Neural crest cell (in vitro differentiated cells): ENCODE measurements at regions not wholly inside any gene's neighbourhood (a gene's known extent, or its start where the extent isn't known, plus 50 kb on each side); places are given as distances from the start of the nearest gene placed in this dataset.

Experiments
- DNase-seq: peaks from one replicate; pipeline ENCODE4 v3.0.0; 2021; ENCODE audit warnings: low read depth, mixed read lengths, low spot score
- H3K27ac Mint-ChIP-seq: one replicate; pipeline ENCODE4 v1.8.0; 2021; ENCODE audit warnings: mild to moderate bottlenecking, mixed read lengths; ENCODE audit not compliant: unreplicated experiment
- H3K27me3 Mint-ChIP-seq: 2 replicates; pipeline ENCODE4 v1.8.0; 2021; ENCODE audit warnings: low read depth, mild to moderate bottlenecking, mixed read lengths
- H3K36me3 Mint-ChIP-seq: 2 replicates; pipeline ENCODE4 v1.8.0; 2021; ENCODE audit warnings: low read depth, mild to moderate bottlenecking, mixed read lengths
- H3K4me1 Mint-ChIP-seq: 2 replicates; pipeline ENCODE4 v1.8.0; 2021; ENCODE audit warnings: mixed read lengths
- H3K4me3 Mint-ChIP-seq: one replicate; pipeline ENCODE4 v1.8.0; 2021; ENCODE audit warnings: mild to moderate bottlenecking, mixed read lengths
- H3K9me3 Mint-ChIP-seq: 2 replicates; pipeline ENCODE4 v1.8.0; 2021; ENCODE audit warnings: mixed read lengths
- CTCF ChIP-seq: fragments of 200-600 bp; sonication (generic); conservative IDR thresholded peaks from 2 replicates; pipeline ENCODE4 v1.5.0; 2021; ENCODE audit warnings: antibody characterized with exemption, mild to moderate bottlenecking

- Mint-ChIP-seq H3K4me3 (no peak overlapping the region), H3K27ac (no peak overlapping the region), H3K9me3 (peaks cover 10% of the 10 kb centered on the region), H3K36me3 (peaks cover 7% of the 10 kb centered on the region), H3K4me1 (no peaks in the 10 kb centered on the region), H3K27me3 (peaks cover 2% of the 10 kb centered on the region)
- DNase-seq, result no peak
- no peak for TF ChIP-seq CTCF
Observed at GRCh38 chr1:5331101-5331500, 661.1 kb downstream of the NPHP4 start.

- Mint-ChIP-seq H3K4me3 (no peak overlapping the region), H3K27ac (peak overlapping the region; percentile 50), H3K4me1 (no peaks in the 10 kb centered on the region), H3K36me3 (peaks cover 7% of the 10 kb centered on the region), H3K27me3 (peaks cover 2% of the 10 kb centered on the region), H3K9me3 (peaks cover 10% of the 10 kb centered on the region)
- TF ChIP-seq CTCF, result no peak
- DNase-seq, result no peak
Observed at GRCh38 chr1:5329068-5329739, 663.0 kb downstream of the NPHP4 start.

GRCh38 chr1:5324883-5325282 lies 667.3 kb downstream of the NPHP4 start:
- Mint-ChIP-seq H3K4me1 (no peaks in the 10 kb centered on the region), H3K4me3 (no peak overlapping the region), H3K36me3 (peaks cover 4% of the 10 kb centered on the region), H3K9me3 (peaks cover 3% of the 10 kb centered on the region), H3K27me3 (no peaks in the 10 kb centered on the region), H3K27ac (no peak overlapping the region)
- DNase-seq, result no peak
- TF ChIP-seq CTCF, result no peak

- H3K4me3 Mint-ChIP-seq, result no peak overlapping the region
- H3K9me3 Mint-ChIP-seq, result no peaks in the 10 kb centered on the region
- peaks cover 28% of the 10 kb centered on the region for H3K27me3 Mint-ChIP-seq
- no peaks in the 10 kb centered on the region for H3K4me1 Mint-ChIP-seq
- TF ChIP-seq CTCF, result no peak
- H3K27ac Mint-ChIP-seq, result no peak overlapping the region
- no peak for DNase-seq
- no peaks in the 10 kb centered on the region for H3K36me3 Mint-ChIP-seq
Observed at GRCh38 chr1:5318143-5318816, 663.9 kb downstream of the AJAP1 start.

GRCh38 chr1:5317391-5317790 lies 663.0 kb downstream of the AJAP1 start:
- H3K4me3 Mint-ChIP-seq, result no peak overlapping the region
- no peak overlapping the region for H3K27ac Mint-ChIP-seq
- peaks cover 28% of the 10 kb centered on the region for H3K27me3 Mint-ChIP-seq
- peaks cover 3% of the 10 kb centered on the region for H3K4me1 Mint-ChIP-seq
- no peak for DNase-seq
- TF ChIP-seq CTCF, result no peak
- H3K36me3 Mint-ChIP-seq, result no peaks in the 10 kb centered on the region
- H3K9me3 Mint-ChIP-seq, result no peaks in the 10 kb centered on the region
